ENCODE measurements at regions not wholly inside any gene's neighbourhood (a gene's known extent, or its start where the extent isn't known, plus 50 kb on each side); places are given as distances from the start of the nearest gene placed in this dataset.
"Not testable (repeated sequence)": the region's sequence is repeated elsewhere in the genome, so short reads cannot be mapped to it uniquely, and the experiment has no call there.

GRCh38 chr18:22585821-22586220, 168.1 kb upstream of the CTAGE1 start:
- TF ChIP-seq CTCF (IDR thresholded peaks at IDR 0.05) = no peak
- Mint-ChIP-seq H3K4me1 (ENCODE audit: unreplicated experiment) (no peaks in the 10 kb centered on the region), H3K9me3 (ENCODE audit: unreplicated experiment) (peaks cover 9% of the 10 kb centered on the region), H3K27ac (ENCODE audit: unreplicated experiment) (no peak overlapping the region), H3K27me3 (ENCODE audit: unreplicated experiment) (peaks cover 14% of the 10 kb centered on the region), H3K4me3 (ENCODE audit: unreplicated experiment) (no peak overlapping the region), H3K36me3 (ENCODE audit: unreplicated experiment) (peaks cover 7% of the 10 kb centered on the region)
- DNase-seq (ENCODE audit: extremely low spot score, unreplicated experiment) = no peak

- Mint-ChIP-seq H3K36me3 (ENCODE audit: unreplicated experiment) (peaks cover 7% of the 10 kb centered on the region), H3K9me3 (ENCODE audit: unreplicated experiment) (peaks cover 9% of the 10 kb centered on the region)
- DNase-seq (ENCODE audit: extremely low spot score, unreplicated experiment) = no peak
Observed at GRCh38 chr18:22591222-22591621, 173.5 kb upstream of the CTAGE1 start.

GRCh38 chr18:22594155-22594690, 176.5 kb upstream of the CTAGE1 start:
- Mint-ChIP-seq H3K36me3 (ENCODE audit: unreplicated experiment) (peaks cover 4% of the 10 kb centered on the region), H3K4me1 (ENCODE audit: unreplicated experiment) (peaks cover 3% of the 10 kb centered on the region), H3K27ac (ENCODE audit: unreplicated experiment) (no peak overlapping the region), H3K9me3 (ENCODE audit: unreplicated experiment) (no peaks in the 10 kb centered on the region), H3K27me3 (ENCODE audit: unreplicated experiment) (peaks cover 30% of the 10 kb centered on the region), H3K4me3 (ENCODE audit: unreplicated experiment) (no peak overlapping the region)
- no peak for TF ChIP-seq CTCF (IDR thresholded peaks at IDR 0.05)
- no peak for DNase-seq (ENCODE audit: extremely low spot score, unreplicated experiment)

More at GRCh38 chr18:22591222-22591621, 173.5 kb upstream of the CTAGE1 start:
- H3K27me3 Mint-ChIP-seq (ENCODE audit: unreplicated experiment) = peaks cover 18% of the 10 kb centered on the region
- TF ChIP-seq CTCF (IDR thresholded peaks at IDR 0.05) = no peak
- no peak overlapping the region for H3K4me3 Mint-ChIP-seq (ENCODE audit: unreplicated experiment)
- H3K4me1 Mint-ChIP-seq (ENCODE audit: unreplicated experiment) = peaks cover 3% of the 10 kb centered on the region
- no peak overlapping the region for H3K27ac Mint-ChIP-seq (ENCODE audit: unreplicated experiment)

- TF ChIP-seq CTCF (IDR thresholded peaks at IDR 0.05) = no peak
- H3K4me3 Mint-ChIP-seq (ENCODE audit: unreplicated experiment) = no peak overlapping the region
- no peaks in the 10 kb centered on the region for H3K4me1 Mint-ChIP-seq (ENCODE audit: unreplicated experiment)
- no peaks in the 10 kb centered on the region for H3K36me3 Mint-ChIP-seq (ENCODE audit: unreplicated experiment)
- peaks cover 31% of the 10 kb centered on the region for H3K27me3 Mint-ChIP-seq (ENCODE audit: unreplicated experiment)
- H3K27ac Mint-ChIP-seq (ENCODE audit: unreplicated experiment) = no peak overlapping the region
- H3K9me3 Mint-ChIP-seq (ENCODE audit: unreplicated experiment) = peaks cover 7% of the 10 kb centered on the region
- DNase-seq (ENCODE audit: extremely low spot score, unreplicated experiment) = no peak
Observed at GRCh38 chr18:22601481-22601880, 183.8 kb upstream of the CTAGE1 start.

- not testable (repeated sequence) for H3K27ac Mint-ChIP-seq (ENCODE audit: unreplicated experiment); H3K4me3 Mint-ChIP-seq (ENCODE audit: unreplicated experiment); H3K9me3 Mint-ChIP-seq (ENCODE audit: unreplicated experiment); H3K4me1 Mint-ChIP-seq (ENCODE audit: unreplicated experiment); DNase-seq (ENCODE audit: extremely low spot score, unreplicated experiment); H3K36me3 Mint-ChIP-seq (ENCODE audit: unreplicated experiment)
- H3K27me3 Mint-ChIP-seq (ENCODE audit: unreplicated experiment) = peaks cover 27% of the 10 kb centered on the region
Observed at GRCh38 chr18:22602456-22602855, 184.7 kb upstream of the CTAGE1 start.

GRCh38 chr18:22603902-22604301, 186.2 kb upstream of the CTAGE1 start:
- TF ChIP-seq CTCF (IDR thresholded peaks at IDR 0.05) = no peak
- H3K4me1 Mint-ChIP-seq (ENCODE audit: unreplicated experiment) = no peaks in the 10 kb centered on the region
- no peak overlapping the region for H3K27ac Mint-ChIP-seq (ENCODE audit: unreplicated experiment)
- H3K36me3 Mint-ChIP-seq (ENCODE audit: unreplicated experiment) = no peaks in the 10 kb centered on the region
- peaks cover 7% of the 10 kb centered on the region for H3K9me3 Mint-ChIP-seq (ENCODE audit: unreplicated experiment)
- no peak overlapping the region for H3K4me3 Mint-ChIP-seq (ENCODE audit: unreplicated experiment)
- no peak for DNase-seq (ENCODE audit: extremely low spot score, unreplicated experiment)
- H3K27me3 Mint-ChIP-seq (ENCODE audit: unreplicated experiment) = peaks cover 18% of the 10 kb centered on the region
